ENCODE measurements at regions not wholly inside any gene's neighbourhood (a gene's known extent, or its start where the extent isn't known, plus 50 kb on each side); places are given as distances from the start of the nearest gene placed in this dataset.

GRCh38 chr12:76622351-76622750, 62.8 kb upstream of the OSBPL8 start:
- no peak overlapping the region for H3K4me3 ChIP-seq (replicated peaks in 1 of 2; ENCODE audit: low read depth in 1 of 2, low read length in 2 of 2)
- no peak overlapping the region for H3K27ac ChIP-seq (ENCODE audit: low read depth, low read length)
- H3K36me3 ChIP-seq (ENCODE audit: control insufficient read depth in 1 of 2, insufficient read depth in 2 of 2, low read length in 2 of 2): no peaks in the 10 kb centered on the region
- no peak overlapping the region for H2AFZ ChIP-seq (ENCODE audit: low read depth, low read length, poor library complexity, severe bottlenecking)
- H3K27me3 ChIP-seq (ENCODE audit: insufficient read depth, low read length): no peaks in the 10 kb centered on the region
- ChIA-PET CTCF (interaction anchor here (1.2 to 3.5 kb wide), 4 partner anchors 168 to 1303 kb away, joined by 3 to 50 read pairs (median 6); no protein-coding TSS in a partner anchor), POLR2A (no interaction called here), RAD21 (ENCODE audit: low non-redundant PET in 1 of 2, low total read pairs in 2 of 2, uncharacterized antibody in 2 of 2, unreplicated experiment in 2 of 2) (interaction anchor here in 1 of 2 experiments (1.6 kb wide), 1 partner anchor 389 kb away, joined by 6 read pairs; no protein-coding TSS in a partner anchor)
- H3K4me1 ChIP-seq (ENCODE audit: control insufficient read depth in 1 of 2, insufficient read depth in 2 of 2, low read length in 2 of 2): peaks cover 2 to 8% of the 10 kb centered on the region in 2 experiments; a peak in 2 of 4 replicates
- no peak overlapping the region for H3K9ac ChIP-seq (ENCODE audit: low read length)
- H3K4me2 ChIP-seq (ENCODE audit: low read length): no peak overlapping the region
- intact Hi-C loops (cut with micrococcal nuclease): loop anchor here (5.0 kb wide), 1 partner anchor 1065 kb away; no protein-coding TSS in a partner anchor
- no peaks in the 10 kb centered on the region for H3K79me2 ChIP-seq (ENCODE audit: insufficient read depth, low read length)
- no peak for TF ChIP-seq ZBTB33 (IDR thresholded peaks at IDR 0.05; ENCODE audit: extremely low read depth, insufficient replicate concordance, low read length)
- no peak for TF ChIP-seq POLR2A (IDR thresholded peaks at IDR 0.05; ENCODE audit: borderline replicate concordance, extremely low read depth, insufficient read depth, insufficient read length)
- TF ChIP-seq ATF3 (IDR thresholded peaks at IDR 0.05): no peak
- no peak for TF ChIP-seq TCF7L2 (IDR thresholded peaks at IDR 0.05; ENCODE audit: borderline replicate concordance, extremely low read depth, insufficient read depth, insufficient read length)
- no peak for TF ChIP-seq CEBPB (IDR thresholded peaks at IDR 0.05; ENCODE audit: low read depth)
- no peak for TF ChIP-seq CTCF (IDR thresholded peaks at IDR 0.05 in 2 of 3, conservative IDR thresholded peaks at IDR 0.05 in 1 of 3; ENCODE audit: borderline replicate concordance in 1 of 3, insufficient read depth in 1 of 3, low read depth in 2 of 3, low read length in 2 of 3)
- no peak for TF ChIP-seq YY1 (IDR thresholded peaks at IDR 0.05; ENCODE audit: extremely low read depth, insufficient replicate concordance, low read depth, low read length)
- TF ChIP-seq SRF (IDR thresholded peaks at IDR 0.05; ENCODE audit: low read depth): no peak
- TF ChIP-seq CBX3 (IDR thresholded peaks at IDR 0.05; ENCODE audit: low read depth): no peak
- TF ChIP-seq POLR2AphosphoS5 (IDR thresholded peaks at IDR 0.05; ENCODE audit: low read depth, low read length): no peak
- no peak for TF ChIP-seq RAD21 (IDR thresholded peaks at IDR 0.05; ENCODE audit: low read depth)
- no peak for TF ChIP-seq REST (IDR thresholded peaks at IDR 0.05; ENCODE audit: low read depth)
- no peaks in the 10 kb centered on the region for H4K20me1 ChIP-seq (ENCODE audit: insufficient read depth)
- H3K9me2 ChIP-seq (ENCODE audit: insufficient read depth): no peaks in the 10 kb centered on the region
- DNase-seq (ENCODE audit: low read depth, low spot score): no peak
- BruUV-seq (replicated peaks): no TSS peak
- no peak for ATAC-seq
- H3K9me3 ChIP-seq (ENCODE audit: control insufficient read depth in 1 of 2, insufficient read depth in 1 of 2, low read depth in 1 of 2, low read length in 2 of 2): no peaks in the 10 kb centered on the region

Data from HCT116 (cell line).